ENCODE measurements at regions not wholly inside any gene's neighbourhood (a gene's known extent, or its start where the extent isn't known, plus 50 kb on each side); places are given as distances from the start of the nearest gene placed in this dataset.

DNA sequence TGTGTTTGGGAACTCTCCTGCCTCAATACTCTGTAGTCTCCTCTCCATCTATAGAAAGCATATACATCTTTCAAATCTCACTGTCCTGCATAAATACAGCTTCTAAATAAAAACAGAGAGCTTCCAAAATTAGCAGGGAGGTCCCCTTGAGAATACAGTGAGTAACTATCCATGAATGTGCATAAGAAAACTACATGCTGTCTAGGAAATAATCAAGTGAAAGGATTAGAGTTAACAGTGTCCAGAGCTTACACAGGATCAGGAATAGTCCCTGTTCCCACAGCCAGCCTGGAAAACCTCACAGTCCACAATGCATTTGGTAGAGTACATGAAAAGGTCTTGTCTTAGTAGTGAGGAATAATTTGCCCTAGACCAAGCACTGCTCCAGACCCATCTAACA is 123.0 kb upstream of the POU3F2 start:
- H3K4me3 ChIP-seq (ENCODE audit: control insufficient read depth, low read depth, low read length), result no peak overlapping the region
- no peak for DNase-seq (ENCODE audit: low read depth)

GRCh38 chr6:98716341-98716740 is 118.0 kb upstream of the POU3F2 start:
- H3K4me3 ChIP-seq (ENCODE audit: control insufficient read depth, low read depth, low read length), result no peak overlapping the region
- DNase-seq (ENCODE audit: low read depth), result no peak
- TF ChIP-seq, protein P1, sequence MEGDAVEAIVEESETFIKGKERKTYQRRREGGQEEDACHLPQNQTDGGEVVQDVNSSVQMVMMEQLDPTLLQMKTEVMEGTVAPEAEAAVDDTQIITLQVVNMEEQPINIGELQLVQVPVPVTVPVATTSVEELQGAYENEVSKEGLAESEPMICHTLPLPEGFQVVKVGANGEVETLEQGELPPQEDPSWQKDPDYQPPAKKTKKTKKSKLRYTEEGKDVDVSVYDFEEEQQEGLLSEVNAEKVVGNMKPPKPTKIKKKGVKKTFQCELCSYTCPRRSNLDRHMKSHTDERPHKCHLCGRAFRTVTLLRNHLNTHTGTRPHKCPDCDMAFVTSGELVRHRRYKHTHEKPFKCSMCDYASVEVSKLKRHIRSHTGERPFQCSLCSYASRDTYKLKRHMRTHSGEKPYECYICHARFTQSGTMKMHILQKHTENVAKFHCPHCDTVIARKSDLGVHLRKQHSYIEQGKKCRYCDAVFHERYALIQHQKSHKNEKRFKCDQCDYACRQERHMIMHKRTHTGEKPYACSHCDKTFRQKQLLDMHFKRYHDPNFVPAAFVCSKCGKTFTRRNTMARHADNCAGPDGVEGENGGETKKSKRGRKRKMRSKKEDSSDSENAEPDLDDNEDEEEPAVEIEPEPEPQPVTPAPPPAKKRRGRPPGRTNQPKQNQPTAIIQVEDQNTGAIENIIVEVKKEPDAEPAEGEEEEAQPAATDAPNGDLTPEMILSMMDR (IDR thresholded peaks at IDR 0.05; ENCODE audit: control insufficient read depth, insufficient read depth, low read depth, low read length, missing control alignments), result no peak

More for the DNA sequence above, 123.0 kb upstream of the POU3F2 start:
- TF ChIP-seq, protein P1 (IDR thresholded peaks at IDR 0.05; ENCODE audit: control insufficient read depth, insufficient read depth, low read depth, low read length, missing control alignments), result no peak

DNA sequence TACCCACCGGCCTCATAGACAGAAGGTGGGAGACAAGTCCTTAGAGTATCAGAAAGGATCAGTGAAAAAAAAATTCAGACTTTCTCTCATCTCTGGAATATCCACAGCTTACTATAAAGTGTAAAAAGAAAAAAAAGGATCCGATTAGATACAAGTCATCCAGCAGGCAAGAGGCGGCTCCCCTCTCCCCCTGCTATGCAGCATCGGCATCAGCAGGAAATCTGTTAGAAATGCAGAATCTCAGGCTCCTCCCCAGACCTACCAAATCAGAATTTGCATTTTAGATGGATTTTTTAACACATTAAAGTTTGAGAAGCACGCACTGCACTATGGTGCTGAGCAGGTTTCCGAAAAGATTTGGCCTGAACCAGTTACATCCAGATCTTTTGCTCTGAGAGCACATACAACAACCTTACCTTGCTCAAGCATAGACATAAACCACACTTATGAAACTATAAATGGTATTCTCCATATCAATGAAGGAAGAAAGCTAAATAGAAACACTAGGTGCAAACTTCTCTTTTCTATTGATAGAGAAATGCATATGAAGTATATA is 117.0 kb upstream of the POU3F2 start:
- H3K4me3 ChIP-seq (ENCODE audit: control insufficient read depth, low read depth, low read length), result no peak overlapping the region
- TF ChIP-seq, protein P1 (IDR thresholded peaks at IDR 0.05; ENCODE audit: control insufficient read depth, insufficient read depth, low read depth, low read length, missing control alignments), result no peak
- DNase-seq (ENCODE audit: low read depth), result no peak

GRCh38 chr6:98717988-98718387 is 116.4 kb upstream of the POU3F2 start:
- no peak for DNase-seq (ENCODE audit: low read depth)
- TF ChIP-seq, protein P1 (IDR thresholded peaks at IDR 0.05; ENCODE audit: control insufficient read depth, insufficient read depth, low read depth, low read length, missing control alignments), result no peak
- H3K4me3 ChIP-seq (ENCODE audit: control insufficient read depth, low read depth, low read length), result no peak overlapping the region

DNA sequence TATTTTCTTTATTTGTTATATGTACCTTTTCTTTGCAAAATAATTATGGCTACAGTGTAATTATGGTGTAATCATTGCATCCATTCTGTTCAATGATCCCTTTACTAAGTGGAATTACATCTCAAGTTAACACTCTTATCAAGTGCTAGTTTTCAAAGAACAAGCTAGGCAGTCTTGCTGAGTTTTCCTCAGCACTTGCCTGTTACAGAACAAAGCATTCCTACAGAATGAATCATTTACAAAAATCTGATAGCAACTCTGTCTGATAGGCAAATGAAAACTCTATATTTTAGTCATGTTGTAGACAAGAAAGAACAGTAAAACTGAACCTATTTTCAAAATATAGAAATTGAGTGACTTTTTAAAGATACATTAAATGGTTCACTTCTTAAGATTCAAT is 109.8 kb upstream of the POU3F2 start:
- H3K4me3 ChIP-seq (ENCODE audit: control insufficient read depth, low read depth, low read length), result no peak overlapping the region
- TF ChIP-seq, protein P1 (IDR thresholded peaks at IDR 0.05; ENCODE audit: control insufficient read depth, insufficient read depth, low read depth, low read length, missing control alignments), result no peak
- no peak for DNase-seq (ENCODE audit: low read depth)

GRCh38 chr6:98747273-98747672 is 87.1 kb upstream of the POU3F2 start:
- no peak for DNase-seq (ENCODE audit: low read depth)
- TF ChIP-seq, protein P1 (IDR thresholded peaks at IDR 0.05; ENCODE audit: control insufficient read depth, insufficient read depth, low read depth, low read length, missing control alignments), result no peak
- H3K4me3 ChIP-seq (ENCODE audit: control insufficient read depth, low read depth, low read length), result no peak overlapping the region

- DNase-seq (ENCODE audit: low read depth), result no peak
- no peak overlapping the region for H3K4me3 ChIP-seq (ENCODE audit: control insufficient read depth, low read depth, low read length)
- TF ChIP-seq, protein P1 (IDR thresholded peaks at IDR 0.05; ENCODE audit: control insufficient read depth, insufficient read depth, low read depth, low read length, missing control alignments), result no peak
Measured at GRCh38 chr6:98747960-98748359, 86.4 kb upstream of the POU3F2 start.
